Endothelial cell of umbilical vein (primary cell): ENCODE measurements at regions not wholly inside any gene's neighbourhood (a gene's known extent, or its start where the extent isn't known, plus 50 kb on each side); places are given as distances from the start of the nearest gene placed in this dataset.

ENCODE experiments used
- JUN ChIP-seq: IDR thresholded peaks from 2 replicates; pipeline ENCODE4 v1.6.1; 2011; ENCODE audit warnings: borderline replicate concordance, low read depth; ENCODE audit not compliant: insufficient read length, insufficient read depth
- MYC ChIP-seq: IDR thresholded peaks from one replicate; pipeline ENCODE4 v1.6.1; 2011; ENCODE audit warnings: mild to moderate bottlenecking, low read depth, low read length
- POLR2A ChIP-seq: IDR thresholded peaks from 2 replicates; pipeline ENCODE4 v1.6.1; 2012; ENCODE audit warnings: low read depth, mild to moderate bottlenecking, control low read depth, low read length
- POLR2AphosphoS5 ChIP-seq: IDR thresholded peaks from 2 replicates; pipeline ENCODE4 v1.6.1; 2012; ENCODE audit warnings: low read depth, mild to moderate bottlenecking, control low read depth, low read length, moderate library complexity; ENCODE audit not compliant: insufficient read depth
- TF ChIP-seq, protein P1 (sequence below), 2 donors: IDR thresholded peaks; 1 replicate in 1 of 2; 2 replicates in 1 of 2; pipeline ENCODE4 v1.5.1; 2011; ENCODE audit warnings: low read length in 2 of 2, mild to moderate bottlenecking in 2 of 2, moderate library complexity in 2 of 2, control low read depth in 1 of 2, inconsistent platforms in 1 of 2, low read depth in 1 of 2; ENCODE audit not compliant: insufficient read depth in 1 of 2; ENCODE audit errors: extremely low read depth in 1 of 2
- TF ChIP-seq, protein P2 (sequence below): IDR thresholded peaks from 2 replicates; pipeline ENCODE4 v1.6.1; 2011; ENCODE audit not compliant: insufficient read depth, insufficient read length

DNA sequence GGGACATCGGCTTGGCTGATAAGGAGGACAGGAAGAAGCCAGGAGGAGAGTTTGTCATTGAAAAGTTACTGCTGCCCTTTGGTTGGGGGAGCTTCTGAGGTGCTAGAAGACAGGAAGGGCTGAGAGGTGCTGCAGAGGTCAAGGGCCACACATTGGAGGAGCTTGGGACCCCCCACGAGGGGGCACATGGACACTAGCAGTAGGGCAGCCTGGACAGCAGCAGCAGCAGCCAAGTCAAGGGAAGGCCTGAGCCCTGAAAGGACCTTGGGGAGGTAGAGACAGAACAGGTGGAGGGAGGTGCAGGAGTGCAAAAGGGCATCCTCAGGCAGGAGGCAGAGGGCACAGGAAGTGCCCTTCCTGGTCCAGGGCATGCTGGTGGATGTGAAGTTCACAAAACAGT lies 439.7 kb upstream of the IGFBP3 start:
- TF ChIP-seq, protein P1, sequence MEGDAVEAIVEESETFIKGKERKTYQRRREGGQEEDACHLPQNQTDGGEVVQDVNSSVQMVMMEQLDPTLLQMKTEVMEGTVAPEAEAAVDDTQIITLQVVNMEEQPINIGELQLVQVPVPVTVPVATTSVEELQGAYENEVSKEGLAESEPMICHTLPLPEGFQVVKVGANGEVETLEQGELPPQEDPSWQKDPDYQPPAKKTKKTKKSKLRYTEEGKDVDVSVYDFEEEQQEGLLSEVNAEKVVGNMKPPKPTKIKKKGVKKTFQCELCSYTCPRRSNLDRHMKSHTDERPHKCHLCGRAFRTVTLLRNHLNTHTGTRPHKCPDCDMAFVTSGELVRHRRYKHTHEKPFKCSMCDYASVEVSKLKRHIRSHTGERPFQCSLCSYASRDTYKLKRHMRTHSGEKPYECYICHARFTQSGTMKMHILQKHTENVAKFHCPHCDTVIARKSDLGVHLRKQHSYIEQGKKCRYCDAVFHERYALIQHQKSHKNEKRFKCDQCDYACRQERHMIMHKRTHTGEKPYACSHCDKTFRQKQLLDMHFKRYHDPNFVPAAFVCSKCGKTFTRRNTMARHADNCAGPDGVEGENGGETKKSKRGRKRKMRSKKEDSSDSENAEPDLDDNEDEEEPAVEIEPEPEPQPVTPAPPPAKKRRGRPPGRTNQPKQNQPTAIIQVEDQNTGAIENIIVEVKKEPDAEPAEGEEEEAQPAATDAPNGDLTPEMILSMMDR (IDR thresholded peaks at IDR 0.05; ENCODE audit: extremely low read depth in 1 of 2, insufficient read depth in 1 of 2, low read depth in 1 of 2, low read length in 2 of 2) = no peak
- no peak for TF ChIP-seq MYC
- no peak for TF ChIP-seq POLR2AphosphoS5
- no peak for TF ChIP-seq POLR2A
- TF ChIP-seq JUN = no peak
- TF ChIP-seq, protein P2, sequence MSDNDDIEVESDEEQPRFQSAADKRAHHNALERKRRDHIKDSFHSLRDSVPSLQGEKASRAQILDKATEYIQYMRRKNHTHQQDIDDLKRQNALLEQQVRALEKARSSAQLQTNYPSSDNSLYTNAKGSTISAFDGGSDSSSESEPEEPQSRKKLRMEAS = no peak
